ENCODE measurements at regions not wholly inside any gene's neighbourhood (a gene's known extent, or its start where the extent isn't known, plus 50 kb on each side); places are given as distances from the start of the nearest gene placed in this dataset.

DNA sequence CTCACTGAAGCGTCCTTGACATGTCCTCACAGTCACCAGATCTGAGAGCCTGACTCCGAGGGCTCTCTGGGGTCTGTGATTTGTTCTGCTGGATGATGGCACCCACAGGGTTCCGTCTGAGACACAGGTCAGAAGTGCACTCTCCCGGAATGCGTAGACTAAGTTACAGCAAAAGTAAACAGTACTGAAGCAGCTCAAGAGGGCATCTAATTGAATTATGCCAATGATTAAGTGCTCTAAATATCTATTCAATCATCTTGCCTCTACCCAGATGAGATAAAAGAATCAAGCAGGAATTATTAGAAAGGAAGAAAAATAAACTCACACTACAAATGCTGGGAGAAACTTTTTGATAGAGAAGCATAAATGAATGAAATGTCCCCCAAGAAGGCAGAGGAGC, 544.1 kb downstream of the SOX11 start:
- DNase-seq (ENCODE audit: low spot score in 2 of 2), result no peak
- no peak overlapping the region for H3K27ac ChIP-seq
- no peak for TF ChIP-seq EP300 (IDR thresholded peaks at IDR 0.05)
- TF ChIP-seq POLR2A (IDR thresholded peaks at IDR 0.05), result no peak
- TF ChIP-seq POLR2AphosphoS5 (IDR thresholded peaks at IDR 0.05), result no peak
- TF ChIP-seq, protein P1, sequence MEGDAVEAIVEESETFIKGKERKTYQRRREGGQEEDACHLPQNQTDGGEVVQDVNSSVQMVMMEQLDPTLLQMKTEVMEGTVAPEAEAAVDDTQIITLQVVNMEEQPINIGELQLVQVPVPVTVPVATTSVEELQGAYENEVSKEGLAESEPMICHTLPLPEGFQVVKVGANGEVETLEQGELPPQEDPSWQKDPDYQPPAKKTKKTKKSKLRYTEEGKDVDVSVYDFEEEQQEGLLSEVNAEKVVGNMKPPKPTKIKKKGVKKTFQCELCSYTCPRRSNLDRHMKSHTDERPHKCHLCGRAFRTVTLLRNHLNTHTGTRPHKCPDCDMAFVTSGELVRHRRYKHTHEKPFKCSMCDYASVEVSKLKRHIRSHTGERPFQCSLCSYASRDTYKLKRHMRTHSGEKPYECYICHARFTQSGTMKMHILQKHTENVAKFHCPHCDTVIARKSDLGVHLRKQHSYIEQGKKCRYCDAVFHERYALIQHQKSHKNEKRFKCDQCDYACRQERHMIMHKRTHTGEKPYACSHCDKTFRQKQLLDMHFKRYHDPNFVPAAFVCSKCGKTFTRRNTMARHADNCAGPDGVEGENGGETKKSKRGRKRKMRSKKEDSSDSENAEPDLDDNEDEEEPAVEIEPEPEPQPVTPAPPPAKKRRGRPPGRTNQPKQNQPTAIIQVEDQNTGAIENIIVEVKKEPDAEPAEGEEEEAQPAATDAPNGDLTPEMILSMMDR (IDR thresholded peaks at IDR 0.05), result no peak
- WGBS, result 78% methylated on average over 5 of the region's 5 CpGs
- no peaks in the 10 kb centered on the region for H3K4me1 ChIP-seq
- H3K9me3 ChIP-seq, result no peaks in the 10 kb centered on the region
- H3K36me3 ChIP-seq, result no peaks in the 10 kb centered on the region
- H3K4me3 ChIP-seq, result no peak overlapping the region
- H3K27me3 ChIP-seq, result no peaks in the 10 kb centered on the region

DNA sequence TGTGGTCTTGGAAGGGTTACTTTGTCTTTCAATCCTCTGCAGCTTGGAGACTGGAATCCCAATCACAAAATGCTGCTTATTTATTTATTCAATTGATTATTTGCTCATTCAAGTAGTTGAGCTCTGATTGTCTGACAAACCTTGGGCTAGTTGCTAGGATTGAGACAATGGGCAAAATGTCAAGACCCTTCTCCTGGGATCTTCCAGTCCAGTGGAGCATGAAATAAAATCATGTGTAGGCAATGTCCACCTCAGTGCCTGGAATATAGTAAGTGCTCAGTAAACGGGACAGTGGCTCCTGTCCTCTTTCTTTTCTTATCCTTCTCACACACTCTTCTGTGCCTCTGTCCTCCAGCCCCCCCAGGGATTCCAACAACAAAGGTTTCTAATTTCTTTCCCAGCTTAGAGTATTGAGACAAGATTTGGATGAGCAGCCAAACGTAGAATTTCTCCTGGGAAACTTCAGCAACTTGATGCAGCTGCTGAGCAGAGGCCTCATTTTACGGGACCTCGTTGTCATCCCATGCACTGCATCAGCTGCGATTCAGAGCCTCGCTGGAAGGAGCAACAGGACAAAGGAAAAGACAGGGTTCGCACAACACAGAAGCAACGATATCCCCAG, 545.0 kb downstream of the SOX11 start:
- Histone ChIP-seq H3K4me3 (no peak overlapping the region), H3K27ac (no peak overlapping the region), H3K4me1 (no peaks in the 10 kb centered on the region), H3K9me3 (no peaks in the 10 kb centered on the region), H3K27me3 (no peaks in the 10 kb centered on the region), H3K36me3 (no peaks in the 10 kb centered on the region)
- 82% methylated on average over 8 of the region's 8 CpGs for WGBS
- TF ChIP-seq POLR2A (IDR thresholded peaks at IDR 0.05), result no peak
- no peak for TF ChIP-seq EP300 (IDR thresholded peaks at IDR 0.05)
- no peak for TF ChIP-seq POLR2AphosphoS5 (IDR thresholded peaks at IDR 0.05)
- TF ChIP-seq, protein P1 (IDR thresholded peaks at IDR 0.05), result no peak
- no peak for DNase-seq (ENCODE audit: low spot score in 2 of 2)

DNA sequence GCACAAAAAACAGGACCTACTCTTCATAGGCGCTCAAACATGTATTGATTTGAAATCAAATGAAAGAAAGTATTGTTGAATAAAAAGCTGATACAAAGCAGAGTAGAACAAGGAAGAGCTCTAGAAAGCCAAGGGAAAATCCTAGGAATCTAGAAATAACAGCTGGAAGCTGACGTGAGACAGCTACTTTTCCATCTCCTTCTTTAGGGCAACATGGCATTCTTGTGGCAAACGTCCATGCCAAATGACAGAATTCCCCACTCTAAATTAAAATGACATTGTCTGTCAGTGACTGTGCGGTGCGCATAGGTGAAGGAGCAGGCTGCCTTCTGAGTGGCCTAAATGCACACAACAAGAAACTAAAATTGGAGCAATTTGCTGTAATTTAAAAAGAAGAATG, 557.4 kb downstream of the SOX11 start:
- H3K4me1 ChIP-seq, result no peaks in the 10 kb centered on the region
- WGBS, result 65% methylated on average over 5 of the region's 5 CpGs
- no peak overlapping the region for H3K4me3 ChIP-seq
- no peak for TF ChIP-seq POLR2AphosphoS5 (IDR thresholded peaks at IDR 0.05)
- no peak for TF ChIP-seq EP300 (IDR thresholded peaks at IDR 0.05)
- TF ChIP-seq, protein P1 (IDR thresholded peaks at IDR 0.05), result no peak
- TF ChIP-seq POLR2A (IDR thresholded peaks at IDR 0.05), result no peak
- no peak for DNase-seq (ENCODE audit: low spot score in 2 of 2)
- H3K27ac ChIP-seq, result no peak overlapping the region
- no peaks in the 10 kb centered on the region for H3K27me3 ChIP-seq
- no peaks in the 10 kb centered on the region for H3K9me3 ChIP-seq
- H3K36me3 ChIP-seq, result no peaks in the 10 kb centered on the region

DNA sequence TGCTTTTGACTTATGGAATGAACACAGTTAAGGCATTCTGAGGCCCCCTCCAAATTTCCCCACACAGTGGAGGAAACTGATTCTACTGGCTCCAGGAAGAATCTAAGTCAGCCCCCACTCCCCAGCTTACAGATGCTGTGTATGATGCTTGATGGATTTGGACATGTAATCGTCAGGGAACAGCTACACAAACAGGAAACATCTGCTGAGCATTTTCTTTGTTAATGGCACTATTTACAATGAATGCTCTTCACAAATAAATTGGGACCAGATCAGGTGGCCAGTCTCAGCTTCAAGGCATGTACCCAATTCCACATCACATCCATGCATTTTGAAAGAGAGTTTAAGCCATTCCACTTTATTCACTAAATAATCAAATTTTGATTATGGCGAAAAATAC, 562.3 kb downstream of the SOX11 start:
- Histone ChIP-seq H3K27ac (no peak overlapping the region), H3K9me3 (no peaks in the 10 kb centered on the region), H3K27me3 (no peaks in the 10 kb centered on the region), H3K4me3 (no peak overlapping the region), H3K4me1 (no peaks in the 10 kb centered on the region), H3K36me3 (no peaks in the 10 kb centered on the region)
- WGBS, result 42% methylated on average over 2 of the region's 2 CpGs
- no peak for DNase-seq (ENCODE audit: low spot score in 2 of 2)
- no peak for TF ChIP-seq POLR2A (IDR thresholded peaks at IDR 0.05)
- TF ChIP-seq POLR2AphosphoS5 (IDR thresholded peaks at IDR 0.05), result no peak
- no peak for TF ChIP-seq EP300 (IDR thresholded peaks at IDR 0.05)
- TF ChIP-seq, protein P1 (IDR thresholded peaks at IDR 0.05), result no peak

DNA sequence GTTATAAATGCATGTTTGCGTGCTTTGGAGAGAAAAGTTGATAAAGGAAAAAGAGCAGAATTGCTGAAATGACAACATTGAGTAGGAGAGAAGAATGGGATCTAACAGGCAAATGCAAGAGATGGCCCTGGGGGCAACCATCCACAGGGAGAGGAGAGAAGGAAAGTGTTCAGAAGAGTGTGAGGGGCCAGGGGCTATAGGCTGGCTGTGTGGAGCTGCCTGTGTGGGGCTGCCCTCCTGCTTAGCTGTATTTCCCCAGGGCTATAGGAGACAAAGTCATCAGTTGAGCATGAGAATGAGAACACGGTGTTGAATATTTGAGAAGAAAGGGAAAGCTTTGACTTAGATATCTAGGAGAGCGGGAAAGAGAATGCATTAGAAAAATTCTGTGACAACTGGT, 572.0 kb downstream of the SOX11 start:
- TF ChIP-seq, protein P1 (IDR thresholded peaks at IDR 0.05), result no peak
- TF ChIP-seq POLR2AphosphoS5 (IDR thresholded peaks at IDR 0.05) (no peak), POLR2A (IDR thresholded peaks at IDR 0.05) (no peak), EP300 (IDR thresholded peaks at IDR 0.05) (no peak)
- Histone ChIP-seq H3K9me3 (no peaks in the 10 kb centered on the region), H3K4me1 (no peaks in the 10 kb centered on the region), H3K27me3 (no peaks in the 10 kb centered on the region), H3K36me3 (no peaks in the 10 kb centered on the region), H3K4me3 (no peak overlapping the region), H3K27ac (no peak overlapping the region)
- WGBS, result 89% methylated on average over 3 of the region's 3 CpGs
- DNase-seq (ENCODE audit: low spot score in 2 of 2), result no peak
